ENCODE measurements at regions not wholly inside any gene's neighbourhood (a gene's known extent, or its start where the extent isn't known, plus 50 kb on each side); places are given as distances from the start of the nearest gene placed in this dataset.

- Histone ChIP-seq H3K4me1 (ENCODE audit: control insufficient read depth in 1 of 2, insufficient read depth in 2 of 2, low read length in 2 of 2) (no peaks in the 10 kb centered on the region), H3K27ac (ENCODE audit: low read depth in 1 of 2, low read length in 2 of 2) (no peak overlapping the region), H3K4me3 (replicated peaks in 1 of 3; ENCODE audit: low read depth in 2 of 3, low read length in 3 of 3) (no peak overlapping the region), H4K20me1 (ENCODE audit: insufficient read depth, low read length) (no peaks in the 10 kb centered on the region), H3K9ac (ENCODE audit: insufficient read depth, low read length, poor library complexity, severe bottlenecking) (no peak overlapping the region), H3K36me3 (replicated peaks in 1 of 2; ENCODE audit: control insufficient read depth in 1 of 2, insufficient read depth in 2 of 2, low read length in 2 of 2) (no peaks in the 10 kb centered on the region), H3K4me2 (replicated peaks; ENCODE audit: extremely low read depth, low read length, poor library complexity, severe bottlenecking) (no peak overlapping the region), H3K9me3 (replicated peaks in 1 of 2; ENCODE audit: control insufficient read depth in 1 of 2, insufficient read depth in 1 of 2, low read length in 2 of 2) (no peaks in the 10 kb centered on the region), H3K27me3 (ENCODE audit: control insufficient read depth in 2 of 2, insufficient read depth in 2 of 2, low read length in 2 of 2) (peaks cover 0 to 6% of the 10 kb centered on the region in 2 donors), H3K79me2 (ENCODE audit: insufficient read depth, low read length) (no peaks in the 10 kb centered on the region), H2AFZ (ENCODE audit: insufficient read depth, low read depth, low read length, poor library complexity, severe bottlenecking) (no peak overlapping the region)
- no peak for TF ChIP-seq CTCF (IDR thresholded peaks at IDR 0.05)
- intact Hi-C loops (cut with micrococcal nuclease), result no loop called here
- H3K27me3 Mint-ChIP-seq (ENCODE audit: low read depth in 3 of 3), result peaks cover 3 to 15% (median 13%) of the 10 kb centered on the region in 3 donors
- no peak overlapping the region for H3K27ac Mint-ChIP-seq
- DNase-seq, result no peak
- no peaks in the 10 kb centered on the region for H3K36me3 Mint-ChIP-seq
- peaks cover 0 to 4% (median 0%) of the 10 kb centered on the region in 7 donors for H3K9me3 Mint-ChIP-seq
- no peaks in the 10 kb centered on the region for H3K4me1 Mint-ChIP-seq
- no peak overlapping the region for H3K4me3 Mint-ChIP-seq
These were observed 108.2 kb downstream of the RRM1 start for GRCh38 chr11:4202749-4203148.

- Histone ChIP-seq H4K20me1 (ENCODE audit: insufficient read depth, low read length) (no peaks in the 10 kb centered on the region), H3K9ac (ENCODE audit: insufficient read depth, low read length, poor library complexity, severe bottlenecking) (no peak overlapping the region), H3K27me3 (ENCODE audit: control insufficient read depth in 2 of 2, insufficient read depth in 2 of 2, low read length in 2 of 2) (peaks cover 0 to 6% of the 10 kb centered on the region in 2 donors), H3K36me3 (replicated peaks in 1 of 2; ENCODE audit: control insufficient read depth in 1 of 2, insufficient read depth in 2 of 2, low read length in 2 of 2) (no peaks in the 10 kb centered on the region), H3K79me2 (ENCODE audit: insufficient read depth, low read length) (no peaks in the 10 kb centered on the region), H3K4me2 (replicated peaks; ENCODE audit: extremely low read depth, low read length, poor library complexity, severe bottlenecking) (no peak overlapping the region), H2AFZ (ENCODE audit: insufficient read depth, low read depth, low read length, poor library complexity, severe bottlenecking) (no peak overlapping the region), H3K4me1 (ENCODE audit: control insufficient read depth in 1 of 2, insufficient read depth in 2 of 2, low read length in 2 of 2) (no peaks in the 10 kb centered on the region), H3K27ac (ENCODE audit: low read depth in 1 of 2, low read length in 2 of 2) (no peak overlapping the region), H3K4me3 (replicated peaks in 1 of 3; ENCODE audit: low read depth in 2 of 3, low read length in 3 of 3) (no peak overlapping the region), H3K9me3 (replicated peaks in 1 of 2; ENCODE audit: control insufficient read depth in 1 of 2, insufficient read depth in 1 of 2, low read length in 2 of 2) (no peaks in the 10 kb centered on the region)
- no peak for DNase-seq
- H3K9me3 Mint-ChIP-seq, result peaks cover 0 to 4% (median 0%) of the 10 kb centered on the region in 7 donors
- no peak overlapping the region for H3K27ac Mint-ChIP-seq
- no peaks in the 10 kb centered on the region for H3K36me3 Mint-ChIP-seq
- no CpG with 5 or more reads among the region's 2 CpGs for WGBS (ENCODE audit: insufficient coverage)
- H3K4me1 Mint-ChIP-seq, result no peaks in the 10 kb centered on the region
- TF ChIP-seq CTCF (IDR thresholded peaks at IDR 0.05), result no peak
- no peak overlapping the region for H3K4me3 Mint-ChIP-seq
- peaks cover 0 to 14% (median 12%) of the 10 kb centered on the region in 3 donors for H3K27me3 Mint-ChIP-seq (ENCODE audit: low read depth in 3 of 3)
- intact Hi-C loops (cut with micrococcal nuclease), result no loop called here
These were observed 102.5 kb downstream of the RRM1 start for GRCh38 chr11:4197112-4197511.
